ENCODE measurements at regions not wholly inside any gene's neighbourhood (a gene's known extent, or its start where the extent isn't known, plus 50 kb on each side); places are given as distances from the start of the nearest gene placed in this dataset.

DNA sequence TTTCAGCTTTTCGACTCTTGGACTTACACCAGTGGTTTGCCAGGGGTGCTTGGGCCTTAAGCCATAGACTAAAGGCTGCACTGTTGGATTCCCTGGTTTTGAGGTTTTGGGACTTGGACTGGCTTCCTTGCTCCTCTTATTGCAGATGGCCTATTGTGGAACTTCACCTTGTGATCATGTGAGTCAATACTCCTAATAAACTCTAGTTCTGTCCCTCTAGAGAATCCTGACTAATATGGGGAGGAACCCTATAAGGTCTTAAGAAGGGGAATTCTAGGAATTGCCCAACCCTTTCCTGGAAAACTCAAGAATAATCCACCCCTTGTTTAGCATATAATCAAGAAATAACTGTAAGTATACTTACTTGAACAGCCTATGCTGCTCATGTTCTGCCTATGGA, 491.8 kb downstream of the TMEM135 start:
- TF ChIP-seq, protein P1, sequence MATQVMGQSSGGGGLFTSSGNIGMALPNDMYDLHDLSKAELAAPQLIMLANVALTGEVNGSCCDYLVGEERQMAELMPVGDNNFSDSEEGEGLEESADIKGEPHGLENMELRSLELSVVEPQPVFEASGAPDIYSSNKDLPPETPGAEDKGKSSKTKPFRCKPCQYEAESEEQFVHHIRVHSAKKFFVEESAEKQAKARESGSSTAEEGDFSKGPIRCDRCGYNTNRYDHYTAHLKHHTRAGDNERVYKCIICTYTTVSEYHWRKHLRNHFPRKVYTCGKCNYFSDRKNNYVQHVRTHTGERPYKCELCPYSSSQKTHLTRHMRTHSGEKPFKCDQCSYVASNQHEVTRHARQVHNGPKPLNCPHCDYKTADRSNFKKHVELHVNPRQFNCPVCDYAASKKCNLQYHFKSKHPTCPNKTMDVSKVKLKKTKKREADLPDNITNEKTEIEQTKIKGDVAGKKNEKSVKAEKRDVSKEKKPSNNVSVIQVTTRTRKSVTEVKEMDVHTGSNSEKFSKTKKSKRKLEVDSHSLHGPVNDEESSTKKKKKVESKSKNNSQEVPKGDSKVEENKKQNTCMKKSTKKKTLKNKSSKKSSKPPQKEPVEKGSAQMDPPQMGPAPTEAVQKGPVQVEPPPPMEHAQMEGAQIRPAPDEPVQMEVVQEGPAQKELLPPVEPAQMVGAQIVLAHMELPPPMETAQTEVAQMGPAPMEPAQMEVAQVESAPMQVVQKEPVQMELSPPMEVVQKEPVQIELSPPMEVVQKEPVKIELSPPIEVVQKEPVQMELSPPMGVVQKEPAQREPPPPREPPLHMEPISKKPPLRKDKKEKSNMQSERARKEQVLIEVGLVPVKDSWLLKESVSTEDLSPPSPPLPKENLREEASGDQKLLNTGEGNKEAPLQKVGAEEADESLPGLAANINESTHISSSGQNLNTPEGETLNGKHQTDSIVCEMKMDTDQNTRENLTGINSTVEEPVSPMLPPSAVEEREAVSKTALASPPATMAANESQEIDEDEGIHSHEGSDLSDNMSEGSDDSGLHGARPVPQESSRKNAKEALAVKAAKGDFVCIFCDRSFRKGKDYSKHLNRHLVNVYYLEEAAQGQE (IDR thresholded peaks at IDR 0.05; ENCODE audit: low read depth): no peak
- TF ChIP-seq EGR1 (IDR thresholded peaks at IDR 0.05; ENCODE audit: low read depth): no peak
- ChIA-PET RAD21 (ENCODE audit: low non-redundant PET in 1 of 2, low total read pairs in 2 of 2, uncharacterized antibody in 2 of 2, unreplicated experiment in 2 of 2) (no interaction called here), POLR2A (no interaction called here), CTCF (no interaction called here)
- Histone ChIP-seq H4K20me1 (ENCODE audit: insufficient read depth) (no peaks in the 10 kb centered on the region), H3K4me2 (ENCODE audit: low read length) (no peak overlapping the region), H3K9me2 (ENCODE audit: insufficient read depth) (no peaks in the 10 kb centered on the region), H3K79me2 (ENCODE audit: insufficient read depth, low read length) (no peaks in the 10 kb centered on the region), H3K27me3 (ENCODE audit: insufficient read depth, low read length) (peaks cover 4% of the 10 kb centered on the region; the same call in 1 of the 2 replicates), H3K36me3 (ENCODE audit: control insufficient read depth in 1 of 2, insufficient read depth in 2 of 2, low read length in 2 of 2) (no peaks in the 10 kb centered on the region), H3K4me1 (ENCODE audit: control insufficient read depth in 1 of 2, insufficient read depth in 2 of 2, low read length in 2 of 2) (no peaks in the 10 kb centered on the region), H2AFZ (ENCODE audit: low read depth, low read length, poor library complexity, severe bottlenecking) (no peak overlapping the region), H3K4me3 (replicated peaks in 1 of 2; ENCODE audit: low read depth in 1 of 2, low read length in 2 of 2) (no peak overlapping the region), H3K27ac (ENCODE audit: low read depth, low read length) (no peak overlapping the region), H3K9me3 (ENCODE audit: control insufficient read depth in 1 of 2, insufficient read depth in 1 of 2, low read depth in 1 of 2, low read length in 2 of 2) (no peaks in the 10 kb centered on the region), H3K9ac (ENCODE audit: low read length) (no peak overlapping the region)
- BruUV-seq (replicated peaks): no TSS peak
- intact Hi-C loops (cut with micrococcal nuclease): no loop called here
- ATAC-seq (no peak), DNase-seq (ENCODE audit: low read depth, low spot score) (no peak)

GRCh38 chr11:87528752-87529151, 491.0 kb downstream of the TMEM135 start:
- no TSS peak for BruUV-seq (replicated peaks)
- ATAC-seq: no peak
- POLR2A ChIA-PET: no interaction called here
- no peak overlapping the region for H3K9ac ChIP-seq (ENCODE audit: low read length)
- CTCF ChIA-PET: no interaction called here
- TF ChIP-seq EZH2phosphoT487 (IDR thresholded peaks at IDR 0.05; ENCODE audit: borderline replicate concordance): no peak
- TF ChIP-seq, protein P2, sequence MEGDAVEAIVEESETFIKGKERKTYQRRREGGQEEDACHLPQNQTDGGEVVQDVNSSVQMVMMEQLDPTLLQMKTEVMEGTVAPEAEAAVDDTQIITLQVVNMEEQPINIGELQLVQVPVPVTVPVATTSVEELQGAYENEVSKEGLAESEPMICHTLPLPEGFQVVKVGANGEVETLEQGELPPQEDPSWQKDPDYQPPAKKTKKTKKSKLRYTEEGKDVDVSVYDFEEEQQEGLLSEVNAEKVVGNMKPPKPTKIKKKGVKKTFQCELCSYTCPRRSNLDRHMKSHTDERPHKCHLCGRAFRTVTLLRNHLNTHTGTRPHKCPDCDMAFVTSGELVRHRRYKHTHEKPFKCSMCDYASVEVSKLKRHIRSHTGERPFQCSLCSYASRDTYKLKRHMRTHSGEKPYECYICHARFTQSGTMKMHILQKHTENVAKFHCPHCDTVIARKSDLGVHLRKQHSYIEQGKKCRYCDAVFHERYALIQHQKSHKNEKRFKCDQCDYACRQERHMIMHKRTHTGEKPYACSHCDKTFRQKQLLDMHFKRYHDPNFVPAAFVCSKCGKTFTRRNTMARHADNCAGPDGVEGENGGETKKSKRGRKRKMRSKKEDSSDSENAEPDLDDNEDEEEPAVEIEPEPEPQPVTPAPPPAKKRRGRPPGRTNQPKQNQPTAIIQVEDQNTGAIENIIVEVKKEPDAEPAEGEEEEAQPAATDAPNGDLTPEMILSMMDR (IDR thresholded peaks at IDR 0.05 in 2 of 3, conservative IDR thresholded peaks at IDR 0.05 in 1 of 3; ENCODE audit: borderline replicate concordance in 1 of 3, insufficient read depth in 1 of 3, low read depth in 2 of 3, low read length in 2 of 3): no peak
- TF ChIP-seq, protein P3, sequence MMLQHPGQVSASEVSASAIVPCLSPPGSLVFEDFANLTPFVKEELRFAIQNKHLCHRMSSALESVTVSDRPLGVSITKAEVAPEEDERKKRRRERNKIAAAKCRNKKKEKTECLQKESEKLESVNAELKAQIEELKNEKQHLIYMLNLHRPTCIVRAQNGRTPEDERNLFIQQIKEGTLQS (IDR thresholded peaks at IDR 0.05): no peak
- no peak for TF ChIP-seq POLR2A (IDR thresholded peaks at IDR 0.05; ENCODE audit: borderline replicate concordance, extremely low read depth, insufficient read depth, insufficient read length)
- TF ChIP-seq YY1 (IDR thresholded peaks at IDR 0.05; ENCODE audit: extremely low read depth, insufficient replicate concordance, low read depth, low read length): no peak
- no peak for TF ChIP-seq TCF7L2 (IDR thresholded peaks at IDR 0.05; ENCODE audit: borderline replicate concordance, extremely low read depth, insufficient read depth, insufficient read length)
- TF ChIP-seq EZH2 (IDR thresholded peaks at IDR 0.05): no peak
- no peak for TF ChIP-seq CBX3 (IDR thresholded peaks at IDR 0.05; ENCODE audit: low read depth)
- TF ChIP-seq EGR1 (IDR thresholded peaks at IDR 0.05; ENCODE audit: low read depth): no peak
- H3K36me3 ChIP-seq (ENCODE audit: control insufficient read depth in 1 of 2, insufficient read depth in 2 of 2, low read length in 2 of 2): no peaks in the 10 kb centered on the region
- H3K4me3 ChIP-seq (replicated peaks in 1 of 2; ENCODE audit: low read depth in 1 of 2, low read length in 2 of 2): no peak overlapping the region
- peaks cover 4% of the 10 kb centered on the region; the same call in 1 of the 2 replicates for H3K27me3 ChIP-seq (ENCODE audit: insufficient read depth, low read length)
- no peaks in the 10 kb centered on the region for H3K4me1 ChIP-seq (ENCODE audit: control insufficient read depth in 1 of 2, insufficient read depth in 2 of 2, low read length in 2 of 2)
- no peak overlapping the region for H3K27ac ChIP-seq (ENCODE audit: low read depth, low read length)
- RAD21 ChIA-PET (ENCODE audit: low non-redundant PET in 1 of 2, low total read pairs in 2 of 2, uncharacterized antibody in 2 of 2, unreplicated experiment in 2 of 2): no interaction called here
- no peak for DNase-seq (ENCODE audit: low read depth, low spot score)
- H4K20me1 ChIP-seq (ENCODE audit: insufficient read depth): no peaks in the 10 kb centered on the region
- H2AFZ ChIP-seq (ENCODE audit: low read depth, low read length, poor library complexity, severe bottlenecking): no peak overlapping the region
- no peaks in the 10 kb centered on the region for H3K79me2 ChIP-seq (ENCODE audit: insufficient read depth, low read length)
- no peaks in the 10 kb centered on the region for H3K9me3 ChIP-seq (ENCODE audit: control insufficient read depth in 1 of 2, insufficient read depth in 1 of 2, low read depth in 1 of 2, low read length in 2 of 2)
- H3K9me2 ChIP-seq (ENCODE audit: insufficient read depth): no peaks in the 10 kb centered on the region
- no peak overlapping the region for H3K4me2 ChIP-seq (ENCODE audit: low read length)
- intact Hi-C loops (cut with micrococcal nuclease): no loop called here

Data from HCT116 (cell line).